Liver (tissue), 8 donors: ENCODE measurements at regions not wholly inside any gene's neighbourhood (a gene's known extent, or its start where the extent isn't known, plus 50 kb on each side); places are given as distances from the start of the nearest gene placed in this dataset.

ENCODE experiments used
- DNase-seq: peaks from one replicate; pipeline ENCODE4 v3.0.0-alpha.2; 2017; ENCODE audit warnings: low spot score
- H3K27ac ChIP-seq, 2 donors: one replicate each; pipeline ENCODE4 v1.7.0; 2013; ENCODE audit warnings: inconsistent platforms in 2 of 2, low read length in 2 of 2, control low read depth in 1 of 2, low read depth in 1 of 2, mild to moderate bottlenecking in 1 of 2
- H3K27me3 ChIP-seq, 4 donors: one replicate each; pipeline versions ENCODE4 v1.6.1 to v1.7.0; 2013; ENCODE audit warnings: low read length in 3 of 4, inconsistent platforms in 1 of 4, mild to moderate bottlenecking in 1 of 4, moderate library complexity in 1 of 4; ENCODE audit not compliant: control insufficient read depth in 4 of 4, insufficient read depth in 4 of 4
- H3K36me3 ChIP-seq, 4 donors: one replicate each; pipeline versions ENCODE4 v1.6.1 to v1.7.0; 2013; ENCODE audit warnings: low read length in 3 of 4, mild to moderate bottlenecking in 3 of 4, low read depth in 1 of 4, moderate library complexity in 1 of 4; ENCODE audit not compliant: control insufficient read depth in 4 of 4, insufficient read depth in 3 of 4
- H3K4me1 ChIP-seq, 4 donors: one replicate each; pipeline versions ENCODE4 v1.6.1 to v1.7.0; 2013; ENCODE audit warnings: low read length in 3 of 4, mild to moderate bottlenecking in 3 of 4, moderate library complexity in 1 of 4; ENCODE audit not compliant: control insufficient read depth in 4 of 4, insufficient read depth in 4 of 4
- H3K4me3 ChIP-seq, 3 donors: one replicate each; pipeline versions ENCODE4 v1.6.1 to v1.7.0; 2013; ENCODE audit warnings: low read length in 3 of 3, control low read depth in 1 of 3, low read depth in 1 of 3, mild to moderate bottlenecking in 1 of 3
- H3K9ac ChIP-seq, 2 donors: one replicate each; pipeline ENCODE4 v1.7.0; 2013; ENCODE audit warnings: low read length in 2 of 2, mild to moderate bottlenecking in 2 of 2, moderate library complexity in 2 of 2, control low read depth in 1 of 2, low read depth in 1 of 2
- H3K9me3 ChIP-seq, 4 donors: one replicate each; pipeline versions ENCODE4 v1.6.1 to v1.7.0; 2013; ENCODE audit warnings: low read length in 3 of 4; ENCODE audit not compliant: control insufficient read depth in 4 of 4
- ATF3 ChIP-seq: IDR thresholded peaks from 2 replicates; pipeline ENCODE4 v1.6.1; 2016; ENCODE audit warnings: antibody characterized with exemption
- CTCF ChIP-seq: fragments of 150-350 bp; IDR thresholded peaks from 2 replicates; pipeline ENCODE4 v1.5.1; 2017; ENCODE audit warnings: improper control_type of control experiment, low read depth, low read length; ENCODE audit not compliant: missing input control
- EGR1 ChIP-seq, 2 donors: IDR thresholded peaks; 2 replicates each; pipeline ENCODE4 v1.6.1; 2016 to 2018; ENCODE audit warnings: antibody characterized with exemption in 2 of 2, low read depth in 2 of 2
- FOXA1 ChIP-seq: IDR thresholded peaks from 2 replicates; pipeline ENCODE4 v1.6.1; 2016; ENCODE audit warnings: antibody characterized with exemption
- FOXA2 ChIP-seq: IDR thresholded peaks from 2 replicates; pipeline ENCODE4 v1.6.1; 2016; ENCODE audit warnings: antibody characterized with exemption
- GABPA ChIP-seq, 2 donors: IDR thresholded peaks in 1 of 2; conservative IDR thresholded peaks in 1 of 2; 2 replicates each; pipeline ENCODE4 v1.6.1; 2016; ENCODE audit warnings: antibody characterized with exemption in 2 of 2, mild to moderate bottlenecking in 1 of 2, moderate library complexity in 1 of 2
- HNF4A ChIP-seq, 2 donors: conservative IDR thresholded peaks; 2 replicates each; pipeline ENCODE4 v1.6.1; 2016; ENCODE audit warnings: antibody characterized with exemption in 2 of 2, mild to moderate bottlenecking in 2 of 2
- HNF4G ChIP-seq: IDR thresholded peaks from 2 replicates; pipeline ENCODE4 v1.6.1; 2016; ENCODE audit warnings: antibody characterized with exemption
- MAX ChIP-seq: IDR thresholded peaks from 2 replicates; pipeline ENCODE4 v1.6.1; 2016; ENCODE audit warnings: antibody characterized with exemption
- NR2F2 ChIP-seq: IDR thresholded peaks from 2 replicates; pipeline ENCODE4 v1.6.1; 2016; ENCODE audit warnings: antibody characterized with exemption
- RAD21 ChIP-seq, 2 donors: IDR thresholded peaks; 2 replicates each; pipeline ENCODE4 v1.6.1; 2016; ENCODE audit warnings: antibody characterized with exemption in 2 of 2, mild to moderate bottlenecking in 2 of 2
- RXRA ChIP-seq, 2 donors: IDR thresholded peaks; 2 replicates each; pipeline ENCODE4 v1.6.1; 2017 to 2018; ENCODE audit warnings: antibody characterized with exemption in 2 of 2, mild to moderate bottlenecking in 1 of 2
- SP1 ChIP-seq: IDR thresholded peaks from 2 replicates; pipeline ENCODE4 v1.6.1; 2018; ENCODE audit warnings: antibody characterized with exemption, mild to moderate bottlenecking
- YY1 ChIP-seq: IDR thresholded peaks from 2 replicates; pipeline ENCODE4 v1.6.1; 2016; ENCODE audit warnings: antibody characterized with exemption, mild to moderate bottlenecking
- WGBS: extraction: QIAGEN DNeasy Blood & Tissue Kit; methylation state at CpG from one replicate; pipeline ENCODE4 v1.1.7; 2013; 5-methylcytosine and 5-hydroxymethylcytosine counted together
- donor health status: healthy.
- donor health status: healthy.
- donor health status: healthy.
- donor health status: healthy.
- donor health status: healthy.

- no peak for TF ChIP-seq SP1
- Histone ChIP-seq H3K9me3 (no peaks in the 10 kb centered on the region), H3K27ac (no peak overlapping the region), H3K4me1 (no peaks in the 10 kb centered on the region), H3K36me3 (no peaks in the 10 kb centered on the region), H3K4me3 (no peak overlapping the region), H3K27me3 (peaks cover 0 to 4% (median 0%) of the 10 kb centered on the region in 4 donors), H3K9ac (no peak overlapping the region)
- 84% methylated on average over 10 of the region's 10 CpGs for WGBS
- no peak for DNase-seq
These were observed 84.2 kb upstream of the ARRDC4 start for GRCh38 chr15:97876281-97876675.

- no peak for DNase-seq
- WGBS: 71% methylated on average over 8 of the region's 8 CpGs
These were observed 79.0 kb upstream of the ARRDC4 start for GRCh38 chr15:97881346-97881965.

GRCh38 chr15:97884513-97885131, 75.9 kb upstream of the ARRDC4 start:
- no peaks in the 10 kb centered on the region for H3K9me3 ChIP-seq
- no peak for TF ChIP-seq HNF4G
- H3K27ac ChIP-seq: no peak overlapping the region
- H3K27me3 ChIP-seq: peaks cover 0 to 15% (median 4%) of the 10 kb centered on the region in 4 donors
- 48% methylated on average over 3 of the region's 3 CpGs for WGBS
- DNase-seq: no peak
- no peaks in the 10 kb centered on the region for H3K4me1 ChIP-seq
- no peak overlapping the region for H3K9ac ChIP-seq
- H3K4me3 ChIP-seq: no peak overlapping the region
- H3K36me3 ChIP-seq: no peaks in the 10 kb centered on the region

More at GRCh38 chr15:97881346-97881965, 79.0 kb upstream of the ARRDC4 start:
- Histone ChIP-seq H3K4me3 (no peak overlapping the region), H3K4me1 (no peaks in the 10 kb centered on the region), H3K9me3 (no peaks in the 10 kb centered on the region), H3K9ac (no peak overlapping the region), H3K36me3 (no peaks in the 10 kb centered on the region), H3K27me3 (peaks cover 0 to 12% (median 2%) of the 10 kb centered on the region in 4 donors), H3K27ac (no peak overlapping the region)
- no peak for TF ChIP-seq EGR1 (IDR thresholded peaks at IDR 0.05; ENCODE audit: low read depth in 2 of 2)
- TF ChIP-seq NR2F2: no peak
- no peak for TF ChIP-seq MAX
- TF ChIP-seq YY1: no peak

- Histone ChIP-seq H3K27ac (no peak overlapping the region), H3K9me3 (no peaks in the 10 kb centered on the region), H3K27me3 (peaks cover 0 to 8% (median 2%) of the 10 kb centered on the region in 4 donors), H3K36me3 (no peaks in the 10 kb centered on the region), H3K4me1 (no peaks in the 10 kb centered on the region), H3K4me3 (no peak overlapping the region), H3K9ac (no peak overlapping the region)
- DNase-seq: no peak
- TF ChIP-seq FOXA2 (no peak), EGR1 (IDR thresholded peaks at IDR 0.05; ENCODE audit: low read depth in 2 of 2) (no peak), FOXA1 (no peak), RXRA (IDR thresholded peaks at IDR 0.05) (no peak), HNF4A (conservative IDR thresholded peaks at IDR 0.05) (no peak), NR2F2 (no peak), YY1 (no peak), CTCF (no peak), GABPA (IDR thresholded peaks at IDR 0.05 in 1 of 2, conservative IDR thresholded peaks at IDR 0.05 in 1 of 2) (no peak), RAD21 (IDR thresholded peaks at IDR 0.05) (no peak), ATF3 (no peak), SP1 (no peak)
- 82% methylated on average over 1 of the region's 1 CpG for WGBS
These were observed 70.2 kb upstream of the ARRDC4 start for GRCh38 chr15:97890307-97890706.
